CD4-positive, alpha-beta T cell treated with Interleukin-4 for 1 hour (primary cell): ENCODE measurements at regions not wholly inside any gene's neighbourhood (a gene's known extent, or its start where the extent isn't known, plus 50 kb on each side); places are given as distances from the start of the nearest gene placed in this dataset.

Source experiments
- DNase-seq, 2 donors: peaks; one replicate each; pipeline ENCODE4 v3.0.0-alpha.2; 2020 to 2022

DNA sequence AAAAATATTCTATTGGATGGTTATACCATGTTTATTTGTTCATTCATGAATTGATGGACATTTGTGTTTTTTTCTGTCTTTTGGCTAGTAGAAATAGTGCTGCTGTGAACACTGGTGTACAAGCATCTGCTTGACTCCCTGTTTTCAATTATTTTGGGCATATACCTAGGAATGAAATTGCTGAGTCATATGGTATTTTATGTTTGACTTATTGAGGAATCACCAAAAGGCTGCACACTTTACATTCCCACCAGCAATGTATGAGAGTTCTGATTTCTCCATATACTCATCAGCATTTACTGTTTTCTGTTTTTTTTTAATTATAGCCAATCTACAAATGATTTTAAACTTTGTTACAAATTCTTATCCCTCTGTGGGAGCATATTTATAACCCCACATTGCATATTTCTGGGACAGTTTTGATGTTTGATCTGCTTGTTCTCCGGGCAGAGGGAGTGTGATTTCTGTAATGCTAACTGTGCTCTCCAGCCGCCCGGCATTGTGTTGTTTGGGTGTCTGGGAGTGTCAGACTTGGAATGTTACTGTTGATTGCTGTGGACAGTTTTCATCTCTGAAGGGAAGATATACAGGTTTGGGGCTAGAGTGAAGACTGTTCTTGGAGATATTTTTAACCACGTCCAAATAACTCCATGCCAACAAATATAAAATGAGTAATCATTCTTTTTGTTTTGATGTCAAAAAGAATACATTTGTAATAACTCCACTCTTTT, 60.5 kb upstream of the PGRMC2 start:
- DNase-seq, result no peak

- no peak for DNase-seq
Observed at GRCh38 chr4:128347175-128347868, 59.7 kb upstream of the PGRMC2 start.

GRCh38 chr4:128346054-128346716, 58.6 kb upstream of the PGRMC2 start:
- DNase-seq, result no peak

DNA sequence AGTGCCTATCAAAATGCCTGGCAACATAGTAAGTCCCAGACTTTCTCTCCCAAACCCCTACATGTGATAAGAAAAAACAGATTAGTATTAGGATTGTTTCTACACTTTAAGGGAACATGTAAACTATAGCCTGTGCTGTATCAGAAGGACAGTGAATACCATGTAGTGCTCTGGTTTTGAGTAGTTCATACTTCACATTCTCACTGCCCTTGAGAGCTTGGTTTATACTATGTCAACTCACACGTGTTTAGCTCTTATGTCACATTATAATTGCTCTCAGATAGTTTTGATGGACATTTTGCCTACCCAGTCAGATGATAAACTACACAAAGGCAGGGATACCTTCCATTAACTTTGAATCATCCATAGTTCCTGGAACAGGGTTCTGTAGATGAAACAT, 58.0 kb upstream of the PGRMC2 start:
- no peak for DNase-seq

DNA sequence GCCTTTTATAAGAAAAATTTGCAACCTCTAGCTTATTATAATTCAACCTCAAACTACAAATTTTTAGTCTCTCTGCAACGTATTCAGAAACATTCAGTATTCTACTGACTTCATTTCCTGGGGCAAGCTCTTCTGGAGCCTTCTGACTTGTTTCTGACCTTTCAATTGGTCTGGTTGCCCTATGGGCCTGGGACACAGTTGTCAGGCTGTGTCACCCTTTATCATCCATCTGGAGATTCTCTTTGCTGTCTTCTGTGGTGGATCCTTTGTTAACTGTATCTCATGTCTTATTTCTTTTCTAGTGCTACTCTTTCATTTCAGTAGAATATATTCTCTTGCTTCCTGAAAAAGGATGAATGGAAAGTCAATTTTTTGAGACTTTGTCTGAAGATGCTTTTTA, 55.1 kb upstream of the PGRMC2 start:
- DNase-seq, result no peak

DNA sequence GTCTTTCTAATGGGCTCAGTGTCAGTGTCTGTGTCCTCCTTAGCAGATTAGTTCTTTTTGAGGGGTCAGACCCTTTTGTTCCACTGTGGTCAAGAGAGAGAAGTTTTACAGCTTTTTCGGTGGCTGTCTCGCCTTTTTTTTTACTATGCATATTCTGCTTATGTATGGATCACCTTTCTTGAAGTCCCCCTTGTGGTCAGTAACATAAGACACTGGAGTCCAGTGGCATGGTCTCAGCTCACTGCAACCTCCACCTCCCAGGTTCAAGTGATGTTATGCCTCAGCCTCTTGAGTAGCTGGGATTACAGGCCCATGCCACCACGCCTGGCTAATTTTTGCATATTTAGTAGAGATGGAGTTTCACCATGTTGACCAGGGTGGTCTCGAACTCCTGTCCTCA, 54.0 kb upstream of the PGRMC2 start:
- DNase-seq, result no peak

GRCh38 chr4:128338634-128339355, 51.2 kb upstream of the PGRMC2 start:
- no peak for DNase-seq

DNA sequence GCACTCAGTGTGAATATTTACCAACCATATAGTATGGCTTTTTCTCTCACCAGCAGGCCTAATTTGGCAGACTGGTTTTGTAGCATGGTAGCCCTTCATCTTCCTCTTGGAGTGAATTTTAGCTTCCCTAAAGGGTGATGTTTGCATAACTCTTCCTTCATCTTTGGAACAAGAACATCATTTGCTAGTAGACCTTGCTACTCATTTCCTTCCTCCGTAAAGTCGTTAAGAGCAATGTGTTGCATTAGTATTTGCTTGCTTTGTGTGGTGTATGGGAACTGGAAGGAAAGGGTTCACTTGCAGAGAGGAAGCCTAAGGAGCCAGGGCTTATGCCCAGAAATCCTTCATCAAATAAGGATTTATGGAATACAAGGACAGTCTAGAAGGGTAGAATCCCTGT, 50.2 kb upstream of the PGRMC2 start:
- no peak for DNase-seq
